Fibroblast of pulmonary artery (primary cell): ENCODE measurements at regions not wholly inside any gene's neighbourhood (a gene's known extent, or its start where the extent isn't known, plus 50 kb on each side); places are given as distances from the start of the nearest gene placed in this dataset.
A peak's percentile ranks its signal among the peaks of the same experiment; 100 is the strongest.

Source experiments
- DNase-seq: peaks from one replicate; pipeline ENCODE4 v3.0.0-alpha.2; 2010; ENCODE audit warnings: low read depth
- H3K4me3 ChIP-seq: replicated peaks from 2 replicates; pipeline ENCODE4 v1.5.1; 2011; ENCODE audit warnings: low read depth, mild to moderate bottlenecking, control low read depth, low read length, moderate library complexity
- TF ChIP-seq, protein P1 (sequence below): IDR thresholded peaks from 2 replicates; pipeline ENCODE4 v1.5.1; 2011; ENCODE audit warnings: mild to moderate bottlenecking, control low read depth, low read length, inconsistent platforms; ENCODE audit errors: missing control alignments

DNA sequence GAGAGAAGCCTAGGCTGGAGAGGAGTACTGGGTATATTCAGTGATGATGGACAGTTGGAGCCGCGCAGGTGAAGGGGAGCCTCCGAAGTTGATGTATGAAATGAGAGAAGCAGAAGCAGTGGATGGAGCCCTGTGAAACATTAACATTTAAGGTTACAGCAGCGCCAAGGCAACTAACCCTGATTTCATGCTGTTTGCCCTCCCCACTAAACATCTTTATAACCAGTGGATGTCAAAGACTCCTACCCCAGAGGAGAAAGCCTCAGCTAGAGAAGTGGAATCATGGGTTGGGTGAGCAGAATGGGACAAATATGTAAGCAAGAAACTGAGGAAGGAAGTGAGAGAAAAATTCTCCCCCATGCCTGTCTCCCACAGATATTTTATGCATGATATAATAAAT lies 92.0 kb upstream of the NMNAT3 start:
- TF ChIP-seq, protein P1, sequence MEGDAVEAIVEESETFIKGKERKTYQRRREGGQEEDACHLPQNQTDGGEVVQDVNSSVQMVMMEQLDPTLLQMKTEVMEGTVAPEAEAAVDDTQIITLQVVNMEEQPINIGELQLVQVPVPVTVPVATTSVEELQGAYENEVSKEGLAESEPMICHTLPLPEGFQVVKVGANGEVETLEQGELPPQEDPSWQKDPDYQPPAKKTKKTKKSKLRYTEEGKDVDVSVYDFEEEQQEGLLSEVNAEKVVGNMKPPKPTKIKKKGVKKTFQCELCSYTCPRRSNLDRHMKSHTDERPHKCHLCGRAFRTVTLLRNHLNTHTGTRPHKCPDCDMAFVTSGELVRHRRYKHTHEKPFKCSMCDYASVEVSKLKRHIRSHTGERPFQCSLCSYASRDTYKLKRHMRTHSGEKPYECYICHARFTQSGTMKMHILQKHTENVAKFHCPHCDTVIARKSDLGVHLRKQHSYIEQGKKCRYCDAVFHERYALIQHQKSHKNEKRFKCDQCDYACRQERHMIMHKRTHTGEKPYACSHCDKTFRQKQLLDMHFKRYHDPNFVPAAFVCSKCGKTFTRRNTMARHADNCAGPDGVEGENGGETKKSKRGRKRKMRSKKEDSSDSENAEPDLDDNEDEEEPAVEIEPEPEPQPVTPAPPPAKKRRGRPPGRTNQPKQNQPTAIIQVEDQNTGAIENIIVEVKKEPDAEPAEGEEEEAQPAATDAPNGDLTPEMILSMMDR: no peak
- H3K4me3 ChIP-seq: no peak overlapping the region
- DNase-seq: no peak

DNA sequence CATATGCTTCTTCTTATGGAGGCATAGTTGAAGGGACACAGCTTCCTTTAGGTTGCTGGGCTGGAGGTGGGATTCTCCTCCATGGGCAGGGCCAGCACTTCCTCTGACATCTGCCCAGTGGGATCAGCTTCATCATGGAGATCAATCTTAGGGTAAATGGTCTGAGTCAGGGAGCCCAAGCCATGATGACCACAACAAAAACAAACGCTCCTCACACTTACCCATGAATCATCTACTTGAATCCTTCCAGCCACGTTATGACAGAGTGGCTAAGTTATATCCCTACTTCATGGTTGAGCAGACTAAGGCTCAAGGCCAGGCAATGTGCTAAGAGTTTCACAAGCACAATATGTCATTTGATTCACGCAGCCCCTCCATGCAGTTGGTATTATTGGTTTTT lies 87.2 kb upstream of the NMNAT3 start:
- no peak overlapping the region for H3K4me3 ChIP-seq
- DNase-seq: peak; percentile 39
- TF ChIP-seq, protein P1: no peak

DNA sequence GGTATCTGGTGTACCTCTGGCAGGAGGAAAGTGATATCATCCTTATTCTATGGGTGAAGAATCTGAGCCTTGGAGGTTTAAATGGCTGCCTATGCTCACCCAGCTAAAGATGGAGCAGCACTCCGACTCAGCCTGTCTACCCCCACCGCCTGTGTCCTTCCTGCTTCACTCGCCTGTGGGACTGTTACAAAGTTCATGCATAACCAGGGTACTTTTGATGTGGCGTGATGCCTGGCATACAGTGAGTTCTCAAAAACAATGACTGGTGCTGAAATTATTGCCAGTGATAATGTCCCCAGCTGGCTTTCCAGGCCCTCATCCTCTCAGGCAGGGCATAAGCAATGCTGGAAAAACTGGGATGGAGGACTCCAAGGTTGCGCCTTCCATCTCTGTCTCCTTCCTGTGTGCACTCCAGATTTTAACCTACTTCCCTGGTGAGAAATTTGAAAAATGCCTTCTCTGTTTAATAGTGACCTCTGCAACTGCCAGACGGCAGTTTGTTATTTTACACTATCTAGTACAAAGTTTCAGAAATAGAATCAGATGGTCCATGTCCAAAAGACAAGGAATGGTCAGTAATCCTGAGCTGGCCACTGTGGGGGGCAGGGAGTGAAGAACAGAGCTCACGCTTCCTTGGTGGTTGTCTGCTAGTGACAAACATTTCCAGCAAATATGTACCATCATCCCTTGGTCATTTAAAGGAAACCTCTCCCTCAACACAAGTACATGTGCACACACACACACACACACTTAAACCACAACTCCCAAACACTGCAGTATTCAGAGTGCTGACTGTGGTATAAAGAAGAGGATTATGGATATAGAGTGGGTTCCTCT lies 86.5 kb upstream of the NMNAT3 start:
- no peak for DNase-seq
- no peak overlapping the region for H3K4me3 ChIP-seq
- TF ChIP-seq, protein P1: no peak

DNA sequence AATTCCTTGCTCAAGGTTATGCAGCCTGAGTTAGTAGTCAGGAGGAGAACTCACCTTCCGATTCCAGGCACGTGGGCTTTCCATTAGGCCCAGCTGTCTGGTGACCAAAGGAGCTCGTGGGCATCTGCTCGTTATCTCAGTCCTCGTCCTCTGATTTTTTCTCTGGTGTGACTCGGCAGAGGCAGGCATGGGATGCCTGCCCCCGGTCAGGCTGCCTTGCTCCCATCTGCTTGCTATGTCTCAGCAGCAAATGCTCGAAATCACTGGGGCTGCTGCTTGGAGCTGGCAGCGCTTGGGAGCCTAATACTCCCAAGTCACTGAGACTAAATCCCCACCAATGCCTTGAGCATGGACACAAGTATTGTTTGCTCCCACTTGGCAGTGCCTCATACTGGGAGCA lies 84.5 kb upstream of the NMNAT3 start:
- TF ChIP-seq, protein P1: no peak
- no peak for DNase-seq

DNA sequence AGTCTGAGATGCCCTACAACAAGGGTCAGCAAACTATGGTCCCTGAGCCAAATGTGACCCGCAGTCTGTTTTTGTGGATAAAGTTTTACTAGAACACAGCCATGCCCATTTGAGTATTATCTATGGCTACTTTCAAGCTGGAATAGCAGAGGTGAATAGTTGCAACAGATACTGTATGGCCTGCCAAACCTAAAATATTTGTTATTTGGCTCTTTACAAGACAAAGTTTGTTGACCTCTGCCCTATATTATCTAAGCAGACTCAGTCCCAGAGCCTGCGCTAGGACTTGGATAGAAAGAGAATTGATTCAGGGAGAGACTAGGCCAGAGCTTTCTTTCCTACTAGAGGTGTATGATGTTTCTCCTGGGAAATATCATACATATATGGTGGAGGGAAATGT lies 81.7 kb upstream of the NMNAT3 start:
- TF ChIP-seq, protein P1: no peak
- no peak overlapping the region for H3K4me3 ChIP-seq
- no peak for DNase-seq

More for the DNA sequence above, 84.5 kb upstream of the NMNAT3 start:
- H3K4me3 ChIP-seq: no peak overlapping the region

DNA sequence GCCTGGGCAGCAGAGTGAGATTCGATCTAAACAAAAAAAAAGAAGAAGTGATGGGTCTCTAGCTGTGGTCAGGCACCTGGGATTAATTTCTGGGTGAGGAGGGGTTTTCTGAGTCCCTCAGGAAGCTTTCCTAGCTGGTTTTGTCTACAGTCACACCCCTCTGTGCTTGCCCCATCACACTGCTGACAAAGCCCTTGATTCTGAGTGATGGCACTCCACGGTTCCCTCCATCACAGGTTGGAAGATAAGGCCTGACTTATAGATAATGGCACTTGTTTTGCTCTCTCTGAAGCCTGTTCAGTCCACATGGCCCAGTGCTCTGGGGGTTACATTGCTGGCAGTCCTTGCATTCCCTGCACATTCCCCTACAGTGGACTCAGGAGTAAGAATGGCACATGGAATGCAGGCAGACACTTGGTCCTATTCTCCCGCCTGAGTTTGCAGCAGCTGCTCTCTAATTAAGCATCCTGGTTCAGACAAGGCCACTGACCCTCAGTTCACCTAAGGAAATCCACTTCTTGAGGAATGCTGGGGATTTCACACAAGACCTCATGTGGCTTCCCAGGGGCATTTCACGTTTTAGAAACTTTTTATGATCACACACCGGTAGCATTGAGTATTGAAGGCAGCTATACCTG lies 81.0 kb upstream of the NMNAT3 start:
- TF ChIP-seq, protein P1: no peak
- no peak overlapping the region for H3K4me3 ChIP-seq
- peak; percentile 18 for DNase-seq
